ENCODE measurements at regions not wholly inside any gene's neighbourhood (a gene's known extent, or its start where the extent isn't known, plus 50 kb on each side); places are given as distances from the start of the nearest gene placed in this dataset.

DNA sequence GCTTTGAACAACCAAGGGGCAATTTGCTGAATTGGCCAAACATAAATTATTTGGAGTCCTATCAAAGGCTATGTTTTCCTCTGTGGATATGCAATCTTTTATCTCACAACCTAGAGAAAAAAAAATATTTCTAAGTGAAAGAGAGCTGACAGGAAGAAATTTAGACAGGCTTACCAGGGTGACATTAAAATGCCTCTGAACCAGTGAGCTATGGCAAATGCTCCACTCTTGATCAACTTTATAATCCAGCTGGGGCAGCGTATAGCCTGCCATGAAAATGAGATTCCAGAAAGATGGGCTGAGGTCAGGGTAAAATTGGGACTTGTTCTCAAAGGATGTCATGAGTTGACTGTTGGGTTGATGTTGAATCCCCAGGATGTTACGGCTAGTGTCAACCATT lies 399.3 kb upstream of the TRPC7 start:
- H3K27me3 ChIP-seq (ENCODE audit: insufficient read depth, low read length, poor library complexity, severe bottlenecking): no peaks in the 10 kb centered on the region
- no peaks in the 10 kb centered on the region for H4K20me1 ChIP-seq (ENCODE audit: insufficient read depth, low read length, poor library complexity, severe bottlenecking)
- no peak overlapping the region for H3K4me3 ChIP-seq (ENCODE audit: low read length, poor library complexity, severe bottlenecking)
- no peaks in the 10 kb centered on the region for H3F3A ChIP-seq (ENCODE audit: low read depth)
- no peaks in the 10 kb centered on the region for H3K9me3 ChIP-seq (ENCODE audit: insufficient read depth, low read depth, low read length)
- H3K4me1 ChIP-seq (ENCODE audit: insufficient read depth, low read length, poor library complexity, severe bottlenecking): no peaks in the 10 kb centered on the region
- no peaks in the 10 kb centered on the region for H3K79me2 ChIP-seq (ENCODE audit: insufficient read depth, low read length)
- no peaks in the 10 kb centered on the region for H3K36me3 ChIP-seq (ENCODE audit: insufficient read depth, low read length)
- no peak overlapping the region for H3K4me2 ChIP-seq (ENCODE audit: low read depth, low read length, poor library complexity, severe bottlenecking)
- H3K9ac ChIP-seq (ENCODE audit: low read depth, low read length, poor library complexity, severe bottlenecking): no peak overlapping the region
- no peaks in the 10 kb centered on the region for H3K9me2 ChIP-seq (replicated peaks; ENCODE audit: low read depth, low read length)
- TF ChIP-seq, protein P1, sequence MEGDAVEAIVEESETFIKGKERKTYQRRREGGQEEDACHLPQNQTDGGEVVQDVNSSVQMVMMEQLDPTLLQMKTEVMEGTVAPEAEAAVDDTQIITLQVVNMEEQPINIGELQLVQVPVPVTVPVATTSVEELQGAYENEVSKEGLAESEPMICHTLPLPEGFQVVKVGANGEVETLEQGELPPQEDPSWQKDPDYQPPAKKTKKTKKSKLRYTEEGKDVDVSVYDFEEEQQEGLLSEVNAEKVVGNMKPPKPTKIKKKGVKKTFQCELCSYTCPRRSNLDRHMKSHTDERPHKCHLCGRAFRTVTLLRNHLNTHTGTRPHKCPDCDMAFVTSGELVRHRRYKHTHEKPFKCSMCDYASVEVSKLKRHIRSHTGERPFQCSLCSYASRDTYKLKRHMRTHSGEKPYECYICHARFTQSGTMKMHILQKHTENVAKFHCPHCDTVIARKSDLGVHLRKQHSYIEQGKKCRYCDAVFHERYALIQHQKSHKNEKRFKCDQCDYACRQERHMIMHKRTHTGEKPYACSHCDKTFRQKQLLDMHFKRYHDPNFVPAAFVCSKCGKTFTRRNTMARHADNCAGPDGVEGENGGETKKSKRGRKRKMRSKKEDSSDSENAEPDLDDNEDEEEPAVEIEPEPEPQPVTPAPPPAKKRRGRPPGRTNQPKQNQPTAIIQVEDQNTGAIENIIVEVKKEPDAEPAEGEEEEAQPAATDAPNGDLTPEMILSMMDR (conservative IDR thresholded peaks at IDR 0.05; ENCODE audit: low read length): no peak
- TF ChIP-seq EZH2phosphoT487 (IDR thresholded peaks at IDR 0.05; ENCODE audit: borderline replicate concordance): no peak
- no peak overlapping the region for H2AFZ ChIP-seq (ENCODE audit: low read length)

DNA sequence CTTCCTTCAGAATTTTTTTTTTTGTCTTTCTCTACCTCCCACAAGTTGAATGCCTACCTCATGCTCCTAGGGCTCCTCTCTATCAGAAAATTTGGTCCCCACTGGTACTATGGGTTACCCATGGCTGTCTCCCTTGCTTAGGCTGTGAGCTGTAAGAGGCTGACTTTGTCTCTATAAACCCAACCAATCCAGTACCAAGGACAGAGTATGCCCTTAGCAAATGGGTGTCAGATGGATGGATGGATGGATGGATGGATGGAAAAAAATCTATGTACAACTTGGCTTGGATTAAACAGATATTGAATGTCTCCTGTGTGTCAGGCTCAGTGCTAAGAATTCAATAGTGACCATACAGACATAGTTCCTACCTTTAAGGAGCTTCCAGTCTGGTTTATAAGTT lies 398.2 kb upstream of the TRPC7 start:
- H3K79me2 ChIP-seq (ENCODE audit: insufficient read depth, low read length): no peaks in the 10 kb centered on the region
- no peaks in the 10 kb centered on the region for H3K9me3 ChIP-seq (ENCODE audit: insufficient read depth, low read depth, low read length)
- no peak overlapping the region for H2AFZ ChIP-seq (ENCODE audit: low read length)
- TF ChIP-seq EZH2phosphoT487 (IDR thresholded peaks at IDR 0.05; ENCODE audit: borderline replicate concordance): no peak
- TF ChIP-seq, protein P1 (conservative IDR thresholded peaks at IDR 0.05; ENCODE audit: low read length): no peak
- H3K27me3 ChIP-seq (ENCODE audit: insufficient read depth, low read length, poor library complexity, severe bottlenecking): no peaks in the 10 kb centered on the region
- no peaks in the 10 kb centered on the region for H3K9me2 ChIP-seq (replicated peaks; ENCODE audit: low read depth, low read length)
- no peaks in the 10 kb centered on the region for H4K20me1 ChIP-seq (ENCODE audit: insufficient read depth, low read length, poor library complexity, severe bottlenecking)
- H3K4me1 ChIP-seq (ENCODE audit: insufficient read depth, low read length, poor library complexity, severe bottlenecking): no peaks in the 10 kb centered on the region
- no peaks in the 10 kb centered on the region for H3F3A ChIP-seq (ENCODE audit: low read depth)
- H3K9ac ChIP-seq (ENCODE audit: low read depth, low read length, poor library complexity, severe bottlenecking): no peak overlapping the region
- H3K4me3 ChIP-seq (ENCODE audit: low read length, poor library complexity, severe bottlenecking): no peak overlapping the region
- no peaks in the 10 kb centered on the region for H3K36me3 ChIP-seq (ENCODE audit: insufficient read depth, low read length)
- no peak overlapping the region for H3K4me2 ChIP-seq (ENCODE audit: low read depth, low read length, poor library complexity, severe bottlenecking)

DNA sequence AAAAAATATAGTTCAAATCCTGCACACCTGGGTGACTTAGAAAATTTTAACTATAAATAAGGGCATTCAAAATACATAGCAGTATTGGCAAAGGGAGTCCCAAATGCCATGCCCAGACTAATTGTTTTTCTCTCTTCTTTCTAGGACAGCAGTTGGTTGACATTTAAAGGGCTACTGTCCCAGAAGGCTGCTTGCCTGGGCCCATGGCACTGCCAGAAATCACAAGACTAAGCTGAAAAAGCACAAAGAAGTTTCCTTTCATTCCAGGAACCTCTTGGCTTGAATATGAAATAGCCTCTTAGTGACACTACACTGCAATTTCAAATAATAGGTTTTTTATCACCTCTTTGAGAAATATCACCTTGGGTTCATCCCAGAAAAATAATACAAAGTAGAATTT lies 388.9 kb upstream of the TRPC7 start:
- Histone ChIP-seq H4K20me1 (ENCODE audit: insufficient read depth, low read length, poor library complexity, severe bottlenecking) (no peaks in the 10 kb centered on the region), H3K79me2 (ENCODE audit: insufficient read depth, low read length) (no peaks in the 10 kb centered on the region), H3K9ac (ENCODE audit: low read depth, low read length, poor library complexity, severe bottlenecking) (no peak overlapping the region), H3K4me1 (ENCODE audit: insufficient read depth, low read length, poor library complexity, severe bottlenecking) (no peaks in the 10 kb centered on the region), H3K4me3 (ENCODE audit: low read length, poor library complexity, severe bottlenecking) (no peak overlapping the region), H3K9me3 (ENCODE audit: insufficient read depth, low read depth, low read length) (no peaks in the 10 kb centered on the region), H3K27me3 (ENCODE audit: insufficient read depth, low read length, poor library complexity, severe bottlenecking) (no peaks in the 10 kb centered on the region), H3K9me2 (replicated peaks; ENCODE audit: low read depth, low read length) (no peaks in the 10 kb centered on the region), H3F3A (ENCODE audit: low read depth) (no peaks in the 10 kb centered on the region), H3K36me3 (ENCODE audit: insufficient read depth, low read length) (no peaks in the 10 kb centered on the region), H2AFZ (ENCODE audit: low read length) (no peak overlapping the region), H3K4me2 (ENCODE audit: low read depth, low read length, poor library complexity, severe bottlenecking) (no peak overlapping the region)
- TF ChIP-seq EZH2phosphoT487 (IDR thresholded peaks at IDR 0.05; ENCODE audit: borderline replicate concordance): no peak
- TF ChIP-seq, protein P1 (conservative IDR thresholded peaks at IDR 0.05; ENCODE audit: low read length): no peak

Measured in Loucy (cell line).